ENCODE measurements at regions not wholly inside any gene's neighbourhood (a gene's known extent, or its start where the extent isn't known, plus 50 kb on each side); places are given as distances from the start of the nearest gene placed in this dataset.

DNA sequence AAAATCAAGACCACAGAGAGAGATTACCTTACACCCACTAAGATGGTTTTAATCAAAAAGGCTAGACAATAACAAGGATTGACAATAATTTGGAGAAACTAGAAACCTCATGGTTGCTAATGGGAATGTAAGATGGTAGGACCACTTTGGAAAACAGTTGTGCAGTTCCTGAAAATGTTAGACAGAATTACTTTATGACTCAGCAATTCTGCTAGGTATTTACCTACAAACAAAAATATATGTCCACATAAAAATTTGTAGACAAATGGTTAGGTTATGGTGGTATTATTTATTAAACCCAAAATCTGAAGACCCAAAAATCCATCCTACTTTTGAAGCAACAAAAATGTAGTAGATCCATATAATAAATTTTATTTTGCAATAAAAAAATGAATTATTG, 1027.0 kb upstream of the ADGRL3 start:
- DNase-seq (ENCODE audit: low spot score), result no peak

DNA sequence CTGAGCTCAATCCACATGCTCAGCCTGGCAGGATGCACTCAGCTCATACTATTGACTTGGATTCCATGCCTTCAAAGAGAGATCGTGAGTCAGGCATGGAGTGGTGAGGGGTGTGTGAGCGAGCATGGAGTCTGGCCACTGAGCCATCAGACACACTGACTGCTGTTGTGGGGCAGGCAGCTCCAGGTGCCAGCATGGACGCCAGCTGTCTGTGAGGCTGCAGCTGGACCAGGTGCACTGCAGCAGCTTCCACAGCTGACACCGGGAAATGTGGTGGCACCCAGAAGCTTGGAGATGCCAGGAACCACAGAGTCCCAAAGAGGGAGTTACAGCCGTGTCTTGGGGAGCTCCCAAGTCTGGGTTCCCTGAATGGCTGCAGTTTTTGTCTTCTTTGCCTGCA, 1026.4 kb upstream of the ADGRL3 start:
- DNase-seq (ENCODE audit: low spot score), result no peak

DNA sequence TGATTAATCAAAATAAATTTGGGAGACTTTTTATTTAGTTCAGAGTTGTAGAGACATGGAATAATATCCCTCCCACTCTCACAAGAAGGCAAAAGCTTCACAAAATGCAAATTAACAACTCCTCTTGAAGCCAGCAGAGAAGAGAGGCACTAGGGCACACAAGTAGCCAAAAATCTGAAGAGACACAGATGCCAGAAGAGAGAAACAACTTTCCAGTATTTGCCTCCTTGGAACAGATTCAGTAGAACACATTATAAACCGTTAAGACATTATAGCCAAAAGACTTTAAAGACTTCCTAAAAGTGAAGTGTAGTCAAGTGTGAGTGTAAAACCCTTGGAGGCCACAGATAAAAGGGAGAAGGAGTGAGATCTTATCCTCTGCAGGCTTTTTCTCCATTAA, 1024.9 kb upstream of the ADGRL3 start:
- DNase-seq (ENCODE audit: low spot score), result no peak

DNA sequence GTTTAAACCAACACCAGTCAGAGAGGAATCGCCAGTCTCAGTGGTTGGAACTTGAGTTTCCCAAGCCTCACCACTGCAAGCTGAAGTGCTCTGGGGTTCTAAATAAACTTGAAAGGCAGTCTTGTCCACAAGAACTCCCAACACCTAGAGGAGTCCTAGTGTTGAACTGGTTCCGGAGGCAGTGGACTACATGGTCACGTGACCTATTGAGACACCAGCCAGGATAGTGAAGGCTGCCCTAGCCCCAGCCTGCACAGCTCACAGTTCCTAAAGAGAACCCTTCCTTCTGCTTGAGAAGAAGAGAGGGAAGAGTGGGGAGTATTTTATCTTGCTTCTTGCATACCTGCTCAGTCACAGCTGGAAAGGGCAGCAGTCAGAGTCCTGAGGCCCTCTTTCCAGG, 1012.7 kb upstream of the ADGRL3 start:
- no peak for DNase-seq (ENCODE audit: low spot score)

DNA sequence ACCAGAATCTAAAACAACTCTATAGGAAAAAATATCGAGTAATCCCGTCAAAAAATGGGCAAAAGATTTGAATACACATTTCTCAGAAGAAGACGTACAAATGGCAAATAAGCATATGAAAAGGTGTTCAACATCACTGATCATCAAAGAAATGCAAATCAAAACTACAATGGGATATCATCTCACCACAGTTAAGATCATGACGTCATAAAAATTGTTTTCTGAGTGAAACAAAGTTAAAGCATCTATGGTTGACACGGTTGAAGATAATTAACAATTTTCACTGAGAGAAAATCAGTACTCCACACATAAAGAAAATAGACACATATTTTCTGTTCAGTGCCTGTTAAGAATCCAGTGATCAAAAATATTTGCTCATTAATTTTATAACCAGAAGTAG, 1010.8 kb upstream of the ADGRL3 start:
- DNase-seq (ENCODE audit: low spot score), result no peak

DNA sequence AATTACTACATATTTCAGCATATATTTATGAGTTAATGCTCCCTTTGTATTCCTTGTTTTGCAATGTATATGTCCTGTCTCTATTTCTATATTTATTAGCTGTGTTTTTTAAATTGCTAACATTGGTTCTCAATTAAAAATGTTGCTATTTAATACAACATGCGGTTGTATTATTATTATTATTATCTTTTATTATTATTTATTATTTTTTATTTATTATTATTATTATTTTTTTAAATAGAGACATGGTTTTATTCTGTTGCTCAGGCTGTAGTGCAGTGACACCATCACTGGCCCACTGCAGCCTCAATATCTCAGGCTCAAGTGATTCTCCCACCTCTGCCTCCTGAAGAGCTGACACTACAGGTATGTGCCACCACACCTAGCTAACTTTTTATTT, 1005.9 kb upstream of the ADGRL3 start:
- DNase-seq (ENCODE audit: low spot score), result no peak

DNA sequence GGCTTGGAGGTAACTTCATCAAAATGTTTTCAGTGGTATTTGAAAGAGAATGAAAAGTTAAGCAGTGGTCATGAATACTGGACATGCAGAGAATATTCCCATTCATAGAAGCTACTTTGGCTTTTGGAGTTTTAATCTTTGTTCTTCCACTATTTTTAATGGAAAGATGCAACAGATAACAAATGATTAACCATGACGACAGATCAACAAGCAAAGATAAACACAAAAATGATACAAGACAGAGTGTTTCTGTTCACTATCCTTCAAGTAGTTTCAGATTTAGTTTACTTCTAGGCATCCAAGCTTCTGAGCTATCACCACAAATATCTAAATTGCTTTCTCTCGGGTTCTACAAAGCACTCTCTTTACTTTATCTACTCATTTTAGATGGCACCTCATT, 1004.9 kb upstream of the ADGRL3 start:
- DNase-seq (ENCODE audit: low spot score), result no peak

DNA sequence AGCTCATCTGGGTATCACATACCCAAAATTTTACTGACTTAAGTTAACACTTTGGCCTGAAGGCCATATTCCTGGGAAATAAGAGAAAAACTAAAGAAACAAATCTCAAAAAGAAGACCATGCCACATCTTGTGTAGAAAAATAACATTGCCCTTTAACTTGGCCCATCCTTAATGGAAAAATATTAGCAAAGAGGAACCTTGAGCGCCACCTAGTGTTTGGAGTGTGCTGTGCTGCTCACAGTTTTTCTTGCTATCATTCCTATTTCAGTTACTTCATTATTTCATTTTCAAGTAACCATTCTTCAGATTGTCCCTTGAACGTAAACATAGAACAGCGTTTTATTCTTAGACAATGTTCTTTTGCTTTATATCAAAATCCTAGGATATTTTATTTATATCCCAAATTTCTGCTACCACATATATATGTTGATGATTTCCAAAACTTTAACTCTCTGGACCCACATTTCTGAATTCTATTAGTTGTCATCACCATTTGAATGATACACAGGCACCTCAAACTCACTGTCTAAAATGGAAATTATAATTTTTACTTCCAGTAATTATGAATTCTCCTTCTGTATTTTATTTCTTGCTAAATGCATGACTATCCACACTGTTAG, 999.0 kb upstream of the ADGRL3 start:
- DNase-seq (ENCODE audit: low spot score), result peak; percentile 50

DNA sequence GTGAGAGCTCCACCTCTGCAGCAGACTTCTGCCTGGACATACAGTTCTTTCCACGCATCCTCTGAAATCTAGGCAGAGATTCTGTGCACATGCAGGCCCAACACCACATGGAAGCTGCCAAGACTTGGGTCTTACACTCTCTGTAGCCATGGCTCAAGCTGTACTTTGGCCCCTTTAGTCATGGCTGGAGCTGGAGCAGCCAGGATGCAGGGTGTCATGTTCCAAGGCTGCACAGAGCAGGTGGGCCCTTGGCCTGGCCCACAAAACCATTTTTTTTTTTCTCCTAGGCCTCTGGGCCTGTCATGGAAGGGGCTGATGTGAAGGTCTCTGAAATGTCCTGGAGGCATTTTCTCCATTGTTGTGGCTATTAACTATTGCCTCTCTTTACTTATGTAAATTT, 990.5 kb upstream of the ADGRL3 start:
- no peak for DNase-seq (ENCODE audit: low spot score)

DNA sequence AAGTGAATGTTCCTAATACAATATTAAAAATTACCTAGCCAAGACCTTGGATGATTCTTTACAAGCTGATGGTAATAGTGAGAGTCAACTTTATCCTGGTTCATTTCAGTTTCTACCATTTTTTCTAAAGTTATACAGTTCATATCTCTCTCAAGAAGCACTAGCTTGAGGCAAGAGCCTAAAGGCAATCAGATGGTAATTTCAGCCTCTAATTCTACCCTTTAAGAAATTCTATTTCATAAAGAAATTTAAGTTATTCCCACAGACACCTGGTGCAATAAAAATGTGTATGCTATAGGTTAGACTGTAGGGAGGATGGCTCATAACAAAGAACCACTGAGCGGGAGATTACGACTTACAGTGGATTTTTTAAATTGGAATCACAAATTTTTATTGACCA, 984.2 kb upstream of the ADGRL3 start:
- DNase-seq (ENCODE audit: low spot score), result no peak

DNA sequence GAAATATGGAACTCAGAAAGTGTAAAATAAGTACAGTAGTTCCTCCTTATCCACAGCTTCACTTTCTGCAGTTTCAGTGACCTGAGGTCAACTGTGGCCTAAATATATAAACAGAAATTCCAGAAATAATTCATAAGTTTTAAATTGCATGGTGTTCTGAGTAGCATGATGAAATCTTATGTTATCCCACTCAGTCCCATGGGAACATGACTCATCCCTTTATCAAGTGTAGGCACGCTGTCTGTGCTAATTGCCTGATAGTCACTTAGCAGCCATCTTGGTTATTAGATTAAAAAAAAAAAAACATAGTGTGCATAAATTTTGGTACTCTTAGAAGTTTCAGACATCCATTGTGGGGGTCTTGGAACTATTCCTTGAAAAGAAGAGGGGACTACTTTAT, 983.4 kb upstream of the ADGRL3 start:
- no peak for DNase-seq (ENCODE audit: low spot score)

DNA sequence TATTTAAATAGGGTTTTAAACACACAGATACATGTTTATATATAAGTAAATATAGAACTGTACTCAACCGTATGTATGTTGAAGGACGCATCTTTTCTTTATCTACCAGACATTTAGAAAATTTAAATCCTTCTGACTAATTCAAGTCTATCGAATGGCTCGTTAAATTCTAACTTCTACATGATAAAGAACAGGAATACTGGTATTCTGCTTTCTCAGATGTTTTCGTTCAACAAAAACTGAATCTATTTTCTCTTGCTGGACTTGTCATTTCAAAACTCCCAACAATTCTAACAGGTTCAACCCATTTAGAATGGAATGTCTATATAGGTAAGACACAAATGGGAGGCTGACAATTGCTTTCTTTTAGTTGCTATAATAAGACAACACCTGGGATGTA, 978.3 kb upstream of the ADGRL3 start:
- DNase-seq (ENCODE audit: low spot score), result no peak

DNA sequence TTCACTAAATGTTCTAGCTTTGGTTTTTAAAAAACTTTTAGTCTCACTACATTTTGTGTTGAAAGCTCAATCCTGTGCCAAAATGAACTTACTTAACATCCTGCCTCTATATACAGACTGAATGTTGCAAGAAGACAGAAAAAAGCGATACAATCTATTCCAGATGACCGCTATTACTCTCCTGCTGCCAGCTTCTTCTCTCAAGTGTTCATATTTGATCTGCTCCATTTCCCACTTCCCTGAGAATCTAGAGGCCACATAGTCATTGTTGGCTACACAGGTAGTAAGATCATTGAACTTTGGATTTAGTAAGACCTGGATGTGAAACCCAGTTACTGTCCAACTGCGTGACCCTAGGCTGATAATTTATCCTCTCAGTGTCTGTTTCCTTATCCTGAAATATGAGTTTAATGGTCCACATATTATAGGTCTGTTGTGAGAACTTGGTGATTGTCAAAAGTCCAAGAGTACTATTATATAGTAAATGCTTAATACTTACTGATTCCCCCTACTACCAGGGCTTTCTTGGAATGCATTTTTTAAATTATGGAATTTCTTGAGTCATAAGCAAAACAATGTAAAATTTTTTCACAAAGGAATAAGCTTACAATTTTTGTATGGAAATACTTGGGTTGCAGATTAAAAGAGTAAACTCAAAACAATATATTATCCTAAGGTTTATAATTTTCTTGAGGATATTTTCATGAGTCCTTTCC, 976.8 kb upstream of the ADGRL3 start:
- no peak for DNase-seq (ENCODE audit: low spot score)

DNA sequence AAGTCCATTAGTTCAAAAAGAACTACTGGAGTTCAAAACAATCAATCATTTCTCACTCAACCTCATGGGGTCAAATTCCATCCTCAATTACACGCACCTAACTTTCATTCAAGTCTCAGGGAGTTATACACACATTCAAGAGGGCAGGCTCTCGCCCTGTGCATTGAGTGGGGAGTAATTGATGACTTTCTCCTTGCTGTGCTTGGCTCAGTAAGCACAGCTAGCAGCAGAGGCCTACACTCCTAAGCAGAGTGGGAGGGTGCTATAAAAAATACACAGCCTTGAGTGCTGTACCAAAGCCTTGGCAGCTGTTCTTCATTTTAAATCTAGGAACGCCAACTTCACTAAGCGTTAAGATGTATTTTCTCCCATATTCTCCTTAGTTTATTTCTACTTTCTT, 958.3 kb upstream of the ADGRL3 start:
- peak; percentile 39 for DNase-seq (ENCODE audit: low spot score)

DNA sequence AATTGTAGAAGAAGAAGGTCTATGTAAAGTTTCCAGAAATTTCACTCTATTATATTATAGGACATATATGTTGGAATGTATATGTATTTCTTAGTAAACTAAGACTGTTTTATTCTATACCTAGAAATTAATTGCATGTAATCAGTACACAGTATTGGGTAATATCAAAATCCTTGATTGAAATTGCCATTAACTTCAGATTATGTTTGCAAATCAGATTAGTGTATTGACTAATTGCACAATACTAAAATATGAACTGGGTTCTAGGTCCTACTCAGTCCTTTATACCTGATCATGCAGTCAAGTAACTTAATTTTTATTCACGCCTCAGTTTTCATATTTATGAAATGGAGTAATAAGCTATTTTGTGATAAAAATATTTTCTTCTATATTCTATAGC, 950.3 kb upstream of the ADGRL3 start:
- no peak for DNase-seq (ENCODE audit: low spot score)

DNA sequence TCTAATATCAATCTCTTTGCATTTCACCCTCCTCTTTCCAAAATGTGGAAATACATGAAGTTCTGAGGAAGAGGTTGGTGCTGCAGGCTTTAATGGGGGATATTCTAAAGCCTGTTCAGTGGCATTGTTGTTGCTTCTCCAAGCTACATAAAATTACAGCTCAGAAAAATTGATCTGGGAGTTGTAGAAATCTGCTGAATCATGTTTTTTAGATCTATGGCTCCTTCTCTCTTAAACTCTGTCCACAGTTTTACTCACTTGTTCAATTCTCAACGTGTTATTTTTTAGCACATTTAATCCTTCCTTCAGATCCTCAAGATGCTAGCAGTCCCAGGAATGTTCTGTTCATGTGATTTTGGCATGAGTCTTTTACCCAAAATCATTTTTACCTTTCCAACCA, 949.5 kb upstream of the ADGRL3 start:
- no peak for DNase-seq (ENCODE audit: low spot score)

DNA sequence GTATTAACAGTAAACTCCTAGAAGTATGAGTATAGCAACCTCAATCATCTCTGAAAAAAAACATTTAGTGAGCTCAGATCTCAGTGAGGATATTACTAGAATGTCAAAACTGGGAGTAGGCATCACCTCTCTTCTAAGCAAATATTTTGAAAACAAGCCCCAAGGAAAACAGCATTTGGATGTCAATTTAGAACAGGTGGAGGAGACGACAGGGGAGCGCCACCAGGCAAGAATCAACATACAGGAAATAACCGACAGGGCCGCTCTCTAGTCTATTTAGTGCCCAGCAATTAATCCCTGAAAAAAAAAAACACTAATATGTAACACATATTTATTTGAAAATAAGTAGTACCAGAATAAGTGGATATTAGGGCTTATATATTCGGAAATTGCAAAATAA, 940.3 kb upstream of the ADGRL3 start:
- no peak for DNase-seq (ENCODE audit: low spot score)

DNA sequence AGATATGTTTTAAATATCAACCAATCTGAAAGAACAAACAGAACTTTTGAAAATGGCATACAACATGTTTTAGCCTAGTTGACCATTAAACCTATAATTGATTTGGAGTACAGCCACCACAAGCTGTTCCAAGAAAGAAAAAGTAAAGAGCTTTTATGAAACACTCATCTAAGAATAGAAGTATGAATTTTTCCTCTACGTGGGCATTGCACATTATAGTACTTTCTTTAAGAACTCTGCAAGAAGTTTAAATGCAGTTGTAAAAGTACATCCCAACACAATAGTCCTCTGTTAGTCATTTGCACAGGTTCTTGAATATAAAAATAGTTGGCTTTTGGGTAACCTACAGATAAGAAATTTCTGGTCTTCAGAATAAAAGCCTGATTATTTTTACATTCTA, 933.6 kb upstream of the ADGRL3 start:
- DNase-seq (ENCODE audit: low spot score), result peak; percentile 15

DNA sequence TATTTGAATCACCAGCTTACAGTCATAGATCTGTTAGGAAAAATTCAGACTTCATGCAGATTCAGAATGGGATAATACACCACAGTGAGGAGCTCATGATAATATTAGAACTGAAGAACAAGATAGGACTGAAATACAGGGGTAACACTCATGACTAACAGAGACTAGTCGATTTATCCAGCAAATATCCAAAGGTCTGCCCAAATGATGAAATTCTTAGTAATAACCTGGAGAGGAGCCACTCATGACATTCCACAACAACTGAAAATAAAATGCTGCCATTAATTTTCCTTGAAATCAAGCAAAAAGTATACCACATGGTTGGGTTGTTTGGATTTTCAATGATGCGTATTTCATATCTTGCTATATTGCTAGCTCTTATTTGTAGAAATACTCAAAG, 903.7 kb upstream of the ADGRL3 start:
- no peak for DNase-seq (ENCODE audit: low spot score)

DNA sequence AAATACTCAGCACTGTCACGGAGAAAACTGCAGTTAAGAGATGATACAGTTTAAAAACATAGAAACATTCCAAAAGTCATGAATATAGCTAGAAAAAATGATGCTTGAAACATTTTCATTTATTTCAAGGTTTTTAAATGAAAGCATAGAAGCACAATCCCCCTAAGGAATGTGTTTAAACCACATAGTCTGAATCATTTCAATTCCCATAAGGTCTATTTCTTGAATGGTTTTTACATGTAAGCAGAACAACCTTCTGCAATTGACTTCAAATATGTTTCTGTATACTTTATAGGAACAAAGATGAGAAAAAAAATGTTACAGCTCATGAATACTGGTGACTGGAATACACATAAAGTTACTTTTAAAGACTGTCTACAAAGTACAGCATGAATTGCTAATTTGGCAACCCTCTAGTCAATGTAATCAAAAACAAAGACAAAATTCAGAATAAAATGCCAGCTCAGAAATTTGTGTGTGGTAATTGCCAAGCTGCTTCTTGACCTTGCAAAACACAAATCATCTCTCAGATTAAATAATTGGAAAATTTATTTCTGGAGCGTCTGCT, 886.4 kb upstream of the ADGRL3 start:
- DNase-seq (ENCODE audit: low spot score), result no peak

DNA sequence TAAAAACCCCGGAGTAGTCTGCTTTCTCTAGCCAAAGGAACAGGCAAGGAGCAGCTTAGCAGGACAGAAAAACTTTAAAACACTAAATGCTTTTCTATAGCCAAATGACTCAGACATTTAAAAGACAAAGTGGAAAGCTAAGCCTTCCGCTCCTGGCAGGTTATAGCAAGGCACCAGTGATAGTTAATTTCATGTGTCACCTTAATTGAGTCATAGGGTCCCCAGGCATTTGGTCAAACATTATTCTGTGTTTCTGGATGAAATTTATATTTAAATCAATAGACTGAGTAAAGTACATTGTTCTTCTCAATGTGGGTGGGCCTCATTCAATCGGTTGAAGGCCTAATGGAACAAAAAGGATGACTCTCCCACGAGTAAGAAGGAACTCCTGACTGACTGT, 885.7 kb upstream of the ADGRL3 start:
- no peak for DNase-seq (ENCODE audit: low spot score)

DNA sequence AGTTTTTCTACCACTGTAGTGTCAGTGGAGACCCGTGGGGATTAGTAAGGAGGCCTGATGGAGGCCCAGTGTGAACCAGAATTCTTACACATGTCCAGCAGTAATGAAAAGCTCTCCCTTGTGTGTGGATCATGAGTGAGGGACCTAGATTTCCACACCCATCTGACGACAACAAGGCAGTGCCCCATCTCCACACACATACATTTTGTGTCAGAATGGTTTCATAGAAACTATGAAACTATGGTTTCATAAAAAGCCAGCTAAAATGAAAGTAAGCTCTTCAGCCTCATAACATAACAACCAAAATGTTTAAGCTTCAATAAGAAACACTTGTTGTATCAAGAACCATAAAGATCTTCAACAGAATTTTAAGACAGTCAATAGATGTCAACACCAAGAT, 884.5 kb upstream of the ADGRL3 start:
- DNase-seq (ENCODE audit: low spot score), result no peak

DNA sequence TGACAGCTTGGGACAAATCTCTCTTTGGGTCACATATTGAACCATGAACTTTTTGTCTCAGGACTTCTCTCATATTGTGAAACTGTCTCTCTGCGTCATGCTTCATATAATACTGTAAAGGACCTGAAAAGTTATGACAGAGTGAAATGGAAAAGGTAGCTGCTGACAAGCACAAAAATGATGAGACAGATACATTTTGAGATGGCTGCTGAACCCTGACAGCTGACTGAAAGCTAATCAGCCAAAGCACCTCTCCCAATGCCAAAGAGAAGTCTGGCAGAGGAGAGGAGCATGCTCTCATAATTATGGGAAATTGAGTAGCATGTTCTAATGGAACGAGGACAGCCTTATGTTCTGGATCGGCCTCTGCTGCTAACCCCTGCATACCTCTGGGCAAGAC, 873.4 kb upstream of the ADGRL3 start:
- DNase-seq (ENCODE audit: low spot score), result no peak

DNA sequence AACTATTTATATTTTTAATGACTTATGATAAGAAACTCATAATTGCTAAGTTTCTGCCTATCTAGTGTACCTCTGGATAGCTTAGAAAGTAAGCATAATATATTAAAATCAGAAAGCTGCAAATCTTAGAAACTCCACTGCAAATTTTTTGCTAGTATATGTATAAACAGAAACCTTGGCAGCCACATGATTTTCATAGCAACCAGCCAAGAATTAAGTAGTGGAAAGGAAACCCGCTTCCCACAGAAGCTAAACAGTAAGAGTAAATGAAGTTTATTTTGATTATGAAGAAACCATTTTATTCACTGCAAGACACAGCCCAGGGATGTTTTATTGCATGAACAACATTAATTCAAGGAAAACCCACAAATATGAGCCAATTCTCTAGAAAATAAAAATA, 872.5 kb upstream of the ADGRL3 start:
- DNase-seq (ENCODE audit: low spot score), result no peak

Data from putamen (tissue), 1 donor.